ENCODE measurements at regions not wholly inside any gene's neighbourhood (a gene's known extent, or its start where the extent isn't known, plus 50 kb on each side); places are given as distances from the start of the nearest gene placed in this dataset.
"Not testable (repeated sequence)": the region's sequence is repeated elsewhere in the genome, so short reads cannot be mapped to it uniquely, and the experiment has no call there.

DNA sequence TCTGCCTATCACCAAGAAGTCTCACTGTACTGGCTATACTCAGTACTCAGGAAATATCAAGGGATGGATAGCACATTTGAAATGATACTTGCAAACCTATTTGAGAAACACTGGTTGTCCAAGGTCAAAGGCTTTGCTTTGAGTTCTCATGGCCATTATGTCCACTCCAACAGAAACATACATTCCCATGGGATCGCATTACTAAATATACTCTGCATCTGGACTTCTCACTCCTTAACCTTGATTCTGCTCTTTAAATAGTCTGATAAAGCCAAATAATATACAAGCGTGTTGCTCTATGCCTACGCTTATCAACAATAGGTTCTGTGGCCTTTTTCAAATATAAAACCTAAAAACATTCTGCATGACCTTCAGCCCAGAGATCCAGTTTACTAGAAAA lies 1054.8 kb downstream of the MRPL39 start:
- DNase-seq (ENCODE audit: low read depth) = no peak

DNA sequence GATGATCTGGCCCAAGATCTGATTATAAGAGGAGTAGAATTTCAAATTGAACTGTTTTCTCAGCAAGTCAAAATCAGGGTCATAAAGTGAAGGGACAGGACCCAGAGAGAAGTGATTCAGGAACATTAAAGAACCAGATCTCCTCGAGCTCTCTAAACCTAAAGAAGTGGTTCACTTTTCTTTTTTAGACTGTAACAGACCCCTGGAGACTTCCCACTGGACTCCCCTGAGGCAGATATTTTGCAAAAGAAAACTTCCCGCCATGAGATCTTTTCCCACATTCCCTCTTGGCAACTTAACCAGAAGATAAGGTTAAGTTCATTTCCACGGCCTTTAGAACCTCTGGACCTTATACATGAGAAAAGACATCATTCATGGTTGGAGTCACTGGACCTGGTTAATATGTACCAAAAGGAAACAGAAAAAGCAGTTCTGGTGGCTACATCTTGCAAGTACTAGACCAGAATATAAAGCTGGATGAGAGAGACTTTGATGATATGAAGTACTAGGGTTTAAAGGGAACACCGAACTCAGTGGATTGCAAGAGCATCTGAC lies 1061.4 kb downstream of the MRPL39 start:
- no peak for DNase-seq (ENCODE audit: low read depth)

DNA sequence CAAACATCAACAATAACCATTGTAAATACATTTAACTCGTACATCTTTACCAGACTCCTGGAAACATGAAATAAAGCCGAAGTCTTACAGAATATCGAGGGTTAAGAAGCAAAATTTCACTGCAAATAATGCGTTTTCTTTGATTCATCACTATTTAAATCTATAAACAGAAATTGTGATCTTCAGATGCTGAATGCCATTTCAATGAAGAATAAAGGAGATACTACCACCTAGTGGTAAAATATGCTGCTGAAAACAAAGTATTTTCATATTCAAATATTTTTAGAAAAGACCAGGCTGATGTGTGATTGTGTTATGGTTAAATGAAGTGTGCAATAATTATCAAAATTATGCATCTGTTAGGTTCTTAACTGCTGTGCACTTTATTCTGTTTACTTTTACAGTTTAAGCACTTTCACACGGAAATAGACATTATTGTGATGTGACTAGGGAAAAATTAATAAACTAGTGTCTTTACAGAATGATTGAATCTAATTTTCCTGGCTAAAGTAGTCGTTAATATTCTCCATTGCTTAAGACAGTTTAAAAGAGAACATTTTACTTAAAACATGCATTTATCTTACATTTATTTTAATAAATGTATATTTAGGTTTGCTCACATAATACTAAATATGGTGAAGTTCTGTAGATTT lies 1093.1 kb downstream of the MRPL39 start:
- no peak for DNase-seq (ENCODE audit: low read depth)

GRCh38 chr21:24509131-24509530 lies 1098.2 kb downstream of the MRPL39 start:
- DNase-seq (ENCODE audit: low read depth) = no peak

DNA sequence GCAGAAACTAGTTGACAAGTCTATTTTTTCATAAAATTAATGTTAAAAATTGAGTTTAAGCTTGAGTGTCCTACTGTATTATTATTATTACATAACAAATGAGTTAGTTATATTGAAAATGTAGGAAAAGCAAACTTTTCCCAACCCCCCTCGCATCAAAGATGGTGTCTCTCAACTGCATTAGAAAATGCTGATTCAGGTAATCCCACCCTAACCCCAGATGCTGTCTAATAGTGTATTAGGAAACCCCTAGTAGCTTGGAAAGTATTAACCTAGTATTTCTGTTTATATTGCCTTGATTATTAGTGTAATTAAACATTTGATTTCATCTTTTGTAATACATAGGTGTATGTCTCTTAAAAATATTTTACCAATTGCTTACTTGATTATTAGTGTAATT lies 1120.3 kb downstream of the MRPL39 start:
- no peak for DNase-seq (ENCODE audit: low read depth)

- DNase-seq (ENCODE audit: low read depth) = not testable (repeated sequence)
Measured at GRCh38 chr21:24483361-24483760, 1123.9 kb downstream of the MRPL39 start.

DNA sequence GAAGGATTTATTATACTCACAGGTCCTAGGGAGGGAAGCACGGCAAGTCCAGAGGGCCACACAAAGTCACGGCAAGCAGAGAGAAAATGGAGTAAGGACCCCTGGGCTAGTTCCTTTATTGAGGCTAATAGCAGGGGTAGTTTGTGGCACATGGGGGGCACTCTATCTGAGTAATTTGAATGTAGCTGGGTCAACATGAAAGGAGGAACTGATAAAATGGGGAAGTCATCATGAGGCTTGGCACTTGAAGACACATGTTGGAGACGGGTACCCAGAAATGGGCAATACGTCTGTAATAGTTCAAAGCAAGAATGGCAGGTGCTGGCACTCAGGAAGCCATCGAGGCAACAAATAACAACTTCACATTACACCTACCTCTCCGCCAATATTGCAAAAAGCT lies 1136.4 kb downstream of the MRPL39 start:
- no peak for DNase-seq (ENCODE audit: low read depth)

- DNase-seq (ENCODE audit: low read depth) = no peak
Measured at GRCh38 chr21:24456358-24456757, 1150.9 kb downstream of the MRPL39 start.

GRCh38 chr21:24450119-24450518 lies 1157.2 kb downstream of the MRPL39 start:
- no peak for DNase-seq (ENCODE audit: low read depth)

GRCh38 chr21:24445517-24445916 lies 1161.8 kb downstream of the MRPL39 start:
- no peak for DNase-seq (ENCODE audit: low read depth)

GRCh38 chr21:24444736-24445135 lies 1162.5 kb downstream of the MRPL39 start:
- DNase-seq (ENCODE audit: low read depth) = no peak

GRCh38 chr21:24436236-24436635 lies 1171.0 kb downstream of the MRPL39 start:
- DNase-seq (ENCODE audit: low read depth) = no peak

DNA sequence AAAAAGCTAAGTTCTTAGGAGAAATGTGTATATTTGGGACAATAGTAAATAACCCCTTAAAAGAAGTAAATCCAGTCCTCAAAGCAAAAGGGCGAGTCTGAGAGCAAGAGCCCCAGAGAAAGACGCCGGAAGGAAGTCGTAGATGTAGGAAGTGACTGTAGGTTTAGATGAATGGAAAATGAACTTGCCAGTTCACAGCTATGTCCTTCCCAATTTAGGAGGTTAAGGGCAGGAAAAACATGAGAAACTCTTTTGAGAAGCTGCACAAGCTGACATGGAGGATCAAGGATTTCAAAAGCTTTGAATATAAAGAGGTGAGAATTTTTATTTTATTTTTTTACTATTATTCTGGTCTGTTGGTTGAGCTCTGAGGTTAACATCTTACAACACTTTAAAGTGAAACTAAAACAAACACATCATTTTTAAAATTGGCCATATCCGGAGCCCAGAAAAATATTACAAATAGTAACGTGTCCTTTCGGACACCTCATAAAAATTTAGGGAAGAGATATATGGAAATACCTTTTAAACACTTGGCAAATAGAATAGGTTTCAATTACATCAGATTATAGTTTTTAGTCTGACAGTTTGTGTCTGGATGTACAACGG lies 1178.6 kb downstream of the MRPL39 start:
- peak; percentile 2 for DNase-seq (ENCODE audit: low read depth)

- DNase-seq (ENCODE audit: low read depth) = no peak
Measured at GRCh38 chr21:24424776-24425175, 1182.5 kb downstream of the MRPL39 start.

DNA sequence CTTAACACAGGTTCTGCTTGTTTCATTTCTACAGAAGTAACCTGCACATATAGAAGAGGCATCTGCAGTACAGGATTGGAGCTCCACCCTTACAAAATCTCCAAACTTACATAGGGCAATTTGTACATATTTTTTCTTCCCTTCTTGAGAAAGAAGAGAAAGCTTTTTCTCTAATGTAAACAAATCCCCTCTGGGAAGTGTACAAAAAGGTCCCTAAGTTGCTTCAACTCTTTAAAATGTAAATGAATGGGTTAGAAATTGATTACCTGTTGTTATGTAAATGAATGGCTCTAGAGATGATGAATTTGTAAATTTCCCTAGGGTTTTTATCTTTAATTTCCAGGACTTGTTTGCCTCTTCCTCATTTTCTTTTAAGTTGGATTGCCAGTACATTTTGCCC lies 1183.7 kb downstream of the MRPL39 start:
- DNase-seq (ENCODE audit: low read depth) = no peak

- DNase-seq (ENCODE audit: low read depth) = peak; percentile 1
Measured at GRCh38 chr21:24420689-24421088, 1186.6 kb downstream of the MRPL39 start.

- not testable (repeated sequence) for DNase-seq (ENCODE audit: low read depth)
Measured at GRCh38 chr21:24419641-24420040, 1187.6 kb downstream of the MRPL39 start.

DNA sequence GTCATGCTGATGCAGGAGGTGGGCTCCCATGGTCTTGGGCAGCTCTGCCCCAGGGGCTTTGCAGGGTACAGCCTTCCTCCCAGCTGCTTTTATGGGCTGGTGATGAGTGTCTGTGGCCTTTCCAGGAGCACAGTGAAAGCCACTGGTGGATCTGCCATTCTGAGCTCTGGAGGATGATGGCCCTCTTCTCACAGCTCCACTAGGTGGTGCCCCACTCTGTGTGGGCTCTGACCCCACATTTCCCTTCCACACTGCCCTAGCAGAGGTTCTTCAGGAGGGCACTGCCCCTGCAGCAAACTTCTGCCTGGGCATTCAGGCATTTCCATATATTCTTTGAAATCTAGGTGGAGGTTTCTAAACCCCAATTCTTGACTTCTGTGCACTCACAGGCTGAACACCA lies 1188.6 kb downstream of the MRPL39 start:
- DNase-seq (ENCODE audit: low read depth) = no peak

- DNase-seq (ENCODE audit: low read depth) = no peak
Measured at GRCh38 chr21:24411429-24411828, 1195.9 kb downstream of the MRPL39 start.

GRCh38 chr21:24403221-24403620 lies 1204.1 kb downstream of the MRPL39 start:
- no peak for DNase-seq (ENCODE audit: low read depth)

DNA sequence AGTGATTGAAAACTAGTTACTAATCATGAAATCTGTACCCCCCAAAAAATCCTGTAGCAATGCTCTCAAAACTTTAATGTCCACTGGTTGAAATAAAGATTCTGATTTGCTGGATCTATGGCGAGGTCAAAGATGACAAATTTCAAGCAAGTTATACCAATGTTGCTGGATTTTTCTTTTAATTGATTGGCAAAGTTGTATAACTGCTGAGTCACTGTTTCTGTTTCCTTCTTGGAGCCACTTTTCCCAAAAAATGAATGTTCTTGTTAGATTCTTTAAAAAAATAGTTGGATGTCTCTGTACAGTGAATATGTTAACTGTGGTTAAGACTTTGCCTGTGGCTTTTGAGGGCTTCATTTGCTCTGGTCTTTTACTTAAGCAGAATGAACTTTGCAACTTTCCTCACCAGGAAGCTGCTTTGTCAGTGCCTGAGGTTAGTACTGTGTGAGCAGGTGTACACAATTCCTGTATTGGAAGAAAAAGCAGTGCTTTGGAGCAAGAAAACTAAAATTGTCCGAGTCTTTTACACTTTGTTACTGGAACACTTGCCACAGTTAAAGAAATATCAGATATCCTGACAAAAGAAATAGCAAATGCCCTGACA lies 1211.9 kb downstream of the MRPL39 start:
- no peak for DNase-seq (ENCODE audit: low read depth)

DNA sequence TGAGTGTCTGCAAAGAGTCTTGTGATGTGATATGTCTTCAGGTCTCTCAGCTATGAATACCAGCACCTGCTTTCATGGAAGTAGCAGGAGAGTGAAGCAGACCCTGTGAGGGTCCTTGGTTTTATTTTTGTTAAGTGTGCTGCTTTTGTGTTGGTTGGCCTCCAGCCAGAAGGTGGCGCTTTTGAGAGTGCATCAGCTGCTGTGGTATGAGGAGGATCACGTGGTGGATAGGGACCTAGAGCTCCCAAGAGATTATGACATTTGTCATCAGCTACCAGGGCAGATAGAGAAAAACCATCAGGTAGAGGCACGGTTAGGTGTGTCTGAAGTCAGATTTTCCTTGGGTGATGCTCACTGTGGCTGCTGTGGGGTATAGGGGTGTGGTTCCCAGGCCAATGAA lies 1232.1 kb downstream of the MRPL39 start:
- no peak for DNase-seq (ENCODE audit: low read depth)

DNA sequence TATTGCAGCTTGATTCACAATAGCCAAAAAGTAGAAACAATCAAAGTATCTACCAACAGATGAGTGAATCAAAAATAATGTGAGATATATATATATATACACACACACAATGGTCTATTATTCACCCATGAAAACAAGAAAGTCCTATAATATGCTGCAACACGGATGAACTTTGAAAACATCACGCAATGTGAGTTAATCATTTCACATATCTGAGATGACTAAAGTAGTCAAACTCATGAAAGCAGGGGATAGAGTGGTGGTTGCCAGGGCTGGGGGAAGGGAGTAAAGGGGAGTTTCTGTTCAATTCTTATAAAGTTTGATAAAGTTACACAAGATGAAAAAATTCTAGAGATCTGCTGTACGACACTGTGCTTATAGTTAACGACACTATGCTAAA lies 1234.8 kb downstream of the MRPL39 start:
- DNase-seq (ENCODE audit: low read depth) = no peak
